HG02870 (cell line): ENCODE measurements at regions not wholly inside any gene's neighbourhood (a gene's known extent, or its start where the extent isn't known, plus 50 kb on each side); places are given as distances from the start of the nearest gene placed in this dataset.

Source experiments
- ATAC-seq: cut with Tn5 transposase; IDR thresholded peaks from one replicate; pipeline ENCODE4 v1.9.1; 2021; ENCODE audit warnings: mild to moderate bottlenecking, moderate library complexity; ENCODE audit not compliant: unreplicated experiment

DNA sequence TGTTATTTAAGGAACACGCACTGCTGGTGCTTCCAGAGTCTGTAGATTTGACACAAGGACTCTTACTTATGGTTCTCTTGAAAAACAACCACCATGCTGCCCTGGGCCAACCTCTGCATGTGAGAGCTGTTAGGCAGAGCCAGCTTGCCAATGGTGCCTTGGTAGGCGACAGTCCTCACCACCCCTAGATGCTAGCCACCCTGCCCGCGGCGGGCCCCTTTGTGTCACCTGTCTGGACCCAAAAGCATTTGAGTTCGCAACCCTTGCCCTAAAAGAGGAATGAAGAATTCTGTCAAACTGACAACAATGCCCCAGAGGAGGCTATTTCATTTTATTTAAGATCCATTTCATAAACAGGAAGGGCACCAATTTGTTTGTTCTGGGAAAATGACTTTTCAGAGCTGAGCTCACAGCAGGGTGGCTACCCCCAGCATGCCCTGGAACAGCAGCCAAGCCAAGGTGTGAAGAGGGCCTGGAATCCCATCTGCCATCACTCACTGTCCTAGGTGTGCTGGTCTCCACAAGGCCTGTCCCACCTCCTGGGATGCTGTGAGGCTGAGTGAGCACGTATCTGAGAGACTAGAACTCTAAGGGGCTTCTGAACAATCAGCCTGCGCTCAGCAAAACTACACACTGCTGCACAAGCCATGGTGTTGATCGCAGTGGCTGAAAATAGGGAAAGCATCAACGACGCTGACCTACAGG lies 63.8 kb upstream of the FZD10 start:
- ATAC-seq = no peak

DNA sequence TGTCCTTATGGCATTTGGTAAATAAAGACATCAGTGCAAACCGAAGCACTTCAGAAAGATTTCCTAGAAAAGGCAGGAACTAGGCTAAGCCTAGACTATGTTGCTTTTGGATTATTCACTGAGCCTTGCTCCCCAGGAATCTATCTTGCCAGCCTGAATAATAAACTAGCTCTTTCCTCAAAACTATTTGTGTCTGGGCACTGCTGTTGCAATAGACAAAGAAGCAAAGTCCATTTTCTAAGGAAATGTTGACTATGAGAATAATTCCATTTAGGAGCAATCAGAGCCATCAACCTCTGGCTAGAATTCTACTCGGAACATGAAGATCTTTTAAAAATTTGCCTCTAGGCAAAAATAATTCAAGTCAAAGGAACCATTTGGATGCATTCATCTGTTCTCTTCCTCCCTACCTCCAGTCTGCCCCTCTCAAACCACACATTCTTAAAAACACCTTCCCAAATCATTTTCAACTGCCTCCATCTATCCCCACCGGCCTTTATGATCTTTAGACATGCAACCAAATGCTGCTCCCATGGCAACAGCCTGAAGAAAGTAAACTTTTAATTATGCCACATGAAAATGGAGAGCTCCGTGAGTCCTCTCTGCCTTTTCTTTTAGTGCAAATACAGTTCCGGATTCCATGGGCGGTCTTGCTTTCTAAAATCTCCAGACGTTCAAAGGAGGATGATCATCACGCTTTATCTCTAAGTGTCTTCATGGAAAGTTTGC lies 61.5 kb upstream of the FZD10 start:
- ATAC-seq = no peak

DNA sequence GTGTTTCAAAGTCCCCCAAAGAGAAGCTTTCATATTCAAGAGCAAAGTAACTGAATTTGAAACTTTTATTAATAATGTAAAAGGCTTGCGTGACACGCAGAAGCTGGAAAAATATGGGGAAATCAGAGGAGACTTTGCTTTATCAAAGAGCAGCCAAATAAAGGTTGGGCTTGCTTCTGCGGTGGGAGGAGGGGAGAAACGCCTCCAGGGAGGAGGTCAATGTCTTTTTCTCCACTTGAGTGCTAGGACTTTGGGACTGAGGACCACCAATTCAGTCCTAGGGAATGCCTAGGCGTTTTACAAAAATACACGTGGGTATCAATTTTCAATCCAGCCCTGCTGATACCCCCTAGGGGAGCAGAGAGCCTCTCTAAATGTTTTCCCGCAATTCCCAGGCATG lies 60.9 kb upstream of the FZD10 start:
- ATAC-seq = no peak

DNA sequence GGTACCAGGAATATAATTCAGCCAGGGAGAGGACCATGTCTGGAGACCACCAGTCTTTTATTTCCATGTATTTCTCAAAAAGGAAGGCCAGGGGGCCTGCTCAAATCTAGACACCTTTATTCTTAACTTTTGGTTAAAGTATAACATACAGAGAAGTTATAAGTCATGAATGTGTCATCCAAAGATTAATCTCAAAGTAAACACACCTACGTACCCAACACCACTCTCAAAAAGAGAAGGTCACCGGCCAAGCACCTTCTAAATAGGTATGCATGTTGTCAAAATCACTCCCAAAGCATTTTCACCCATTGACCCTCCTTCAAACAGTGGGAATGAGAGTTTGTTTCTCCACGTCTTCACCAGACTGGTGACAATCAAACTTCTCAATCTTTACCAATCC lies 60.0 kb upstream of the FZD10 start:
- ATAC-seq = no peak

DNA sequence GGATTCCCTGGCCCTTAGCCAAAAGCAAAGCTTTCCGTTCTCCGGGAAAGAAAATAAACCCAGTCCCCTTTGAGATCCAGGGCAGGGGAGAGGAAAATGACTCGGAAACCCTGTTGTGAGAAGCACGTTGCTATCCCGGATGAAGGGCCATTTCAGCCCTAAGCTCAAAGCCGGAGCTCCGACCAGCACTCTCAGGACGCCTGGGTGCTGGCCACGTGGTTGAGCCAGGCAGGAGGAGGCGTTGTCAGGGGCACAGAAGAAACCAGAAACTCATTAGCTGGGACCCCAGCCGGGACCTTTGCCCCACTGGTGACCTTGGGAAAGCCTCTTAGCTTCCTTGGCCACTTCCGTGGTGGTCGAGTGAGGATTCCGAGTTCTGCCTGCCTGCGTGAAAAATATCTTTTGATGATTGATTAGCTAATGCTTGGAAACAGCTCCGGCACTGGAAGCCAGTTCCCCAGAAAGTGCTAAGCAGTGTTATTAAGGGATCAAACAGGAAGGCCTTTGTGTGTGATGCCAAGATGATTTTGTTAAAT lies 57.6 kb upstream of the FZD10 start:
- no peak for ATAC-seq

DNA sequence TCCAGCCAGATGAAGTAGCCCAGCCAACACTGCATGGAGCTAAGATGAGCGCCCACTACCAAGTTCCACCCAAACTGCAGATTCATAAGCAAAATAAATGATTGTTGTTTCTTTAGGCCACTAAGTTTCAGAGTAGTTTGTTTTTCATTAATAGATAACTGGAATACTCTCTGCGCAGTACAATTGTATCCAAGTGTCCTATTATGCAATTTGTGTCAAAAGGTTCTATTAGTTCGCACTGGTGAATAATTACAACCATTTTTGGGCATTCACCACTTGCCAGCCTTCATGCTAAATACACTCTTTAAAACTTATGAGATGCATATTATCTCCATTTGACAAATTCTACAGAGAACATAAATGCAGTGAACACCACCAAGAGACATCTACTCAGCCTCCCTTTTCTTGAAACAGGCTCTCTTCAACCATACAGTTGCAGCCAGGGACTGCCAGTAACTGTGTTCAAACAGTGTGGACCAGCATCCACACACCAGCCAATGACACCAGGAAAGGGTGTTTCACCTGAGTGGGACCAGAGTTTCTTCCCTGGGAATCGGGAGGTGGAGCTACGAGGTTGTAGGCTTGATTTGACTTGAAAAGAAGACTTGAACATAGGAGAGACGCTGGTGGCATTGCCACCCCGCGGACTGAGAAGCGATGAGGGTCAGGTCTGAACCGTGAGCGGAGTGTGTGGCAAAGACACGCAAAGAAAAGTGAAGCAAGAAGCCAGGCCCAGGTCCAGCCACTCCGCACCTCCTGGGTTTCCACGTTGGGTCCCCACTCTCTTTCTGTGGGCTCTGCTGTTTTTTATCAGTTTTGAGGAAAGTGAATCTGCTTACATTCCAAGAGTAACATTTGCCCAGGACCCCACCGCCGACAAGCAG lies 53.0 kb upstream of the FZD10 start:
- ATAC-seq = no peak

DNA sequence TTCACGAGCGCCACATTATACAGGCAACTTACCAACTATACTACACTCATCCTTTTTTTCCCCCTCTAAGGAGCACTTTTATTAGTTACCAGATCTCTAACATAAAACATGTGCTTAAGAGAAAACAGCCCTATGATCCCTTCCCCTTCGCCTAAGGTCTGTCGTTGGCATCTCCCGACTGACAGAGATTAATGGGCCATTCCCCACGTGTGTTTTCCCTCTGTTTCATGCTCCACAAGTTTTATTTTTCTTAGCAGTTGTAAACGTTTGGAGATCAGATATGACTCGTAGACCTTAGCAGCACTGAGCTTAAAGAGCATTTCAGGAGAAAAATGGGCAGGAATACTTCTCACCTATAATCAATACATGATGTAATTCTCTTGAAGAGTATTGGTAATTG lies 51.4 kb upstream of the FZD10 start:
- ATAC-seq = no peak

DNA sequence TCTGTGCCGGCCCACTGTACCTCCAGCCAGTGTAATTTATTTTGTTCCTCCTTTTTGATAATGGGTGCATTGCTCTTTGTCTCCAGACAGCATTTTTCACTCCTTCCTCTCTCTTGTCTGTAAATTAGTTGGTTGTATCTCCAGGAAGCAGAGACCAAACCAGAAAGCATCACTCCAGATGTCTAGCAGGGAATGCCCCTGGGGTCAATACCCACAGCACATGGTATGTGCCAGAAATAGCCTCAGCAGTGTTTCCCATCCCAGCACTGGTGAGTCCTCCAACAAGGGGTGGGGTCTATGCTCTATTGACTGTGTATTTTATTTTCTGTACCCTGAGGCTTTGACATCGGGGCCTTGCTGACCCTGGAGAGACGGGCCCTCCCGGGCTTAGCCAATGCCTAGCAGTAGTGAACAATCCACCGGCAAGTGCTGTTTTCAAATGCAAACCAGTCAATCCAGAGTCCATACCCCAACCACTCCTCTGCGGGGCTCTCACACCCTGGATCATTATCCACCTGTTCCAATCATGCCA lies 50.2 kb upstream of the FZD10 start:
- ATAC-seq = no peak
